ENCODE measurements at regions not wholly inside any gene's neighbourhood (a gene's known extent, or its start where the extent isn't known, plus 50 kb on each side); places are given as distances from the start of the nearest gene placed in this dataset.

DNA sequence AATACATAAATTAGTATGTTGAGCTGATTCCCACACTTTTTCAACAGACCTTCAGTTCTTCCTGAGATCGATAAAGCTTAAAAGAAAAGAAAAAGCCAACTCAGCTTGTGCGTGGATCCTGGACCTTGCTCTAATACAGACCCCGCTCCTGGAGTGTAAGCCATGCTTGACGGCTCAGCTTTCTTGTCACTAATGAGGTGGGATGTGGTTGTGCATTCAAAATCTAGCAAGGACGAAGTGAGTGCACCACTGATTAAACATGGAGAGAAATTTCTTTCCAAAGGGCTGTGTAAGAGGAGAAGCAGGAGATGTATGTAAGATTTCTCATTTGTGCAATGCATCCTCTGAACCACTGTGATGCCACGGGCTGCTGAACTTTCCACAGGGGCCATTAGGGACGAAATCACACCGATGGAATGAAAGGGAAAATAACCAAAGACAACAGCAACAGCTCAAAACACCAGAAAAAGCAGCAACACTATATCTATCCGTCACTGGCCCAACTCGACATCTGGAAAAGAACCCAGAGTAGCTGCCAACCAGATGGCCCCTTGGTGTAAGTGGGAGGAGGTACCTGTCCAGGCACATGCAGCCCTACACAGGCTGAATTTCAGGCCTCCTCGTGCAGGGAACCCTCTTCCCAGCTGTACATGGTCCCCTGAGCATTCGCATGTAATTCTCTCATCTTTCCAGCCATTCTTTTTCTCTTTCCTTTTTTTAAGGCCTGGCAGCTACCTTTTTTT is 178.9 kb downstream of the SREK1 start:
- TF ChIP-seq, protein P1, sequence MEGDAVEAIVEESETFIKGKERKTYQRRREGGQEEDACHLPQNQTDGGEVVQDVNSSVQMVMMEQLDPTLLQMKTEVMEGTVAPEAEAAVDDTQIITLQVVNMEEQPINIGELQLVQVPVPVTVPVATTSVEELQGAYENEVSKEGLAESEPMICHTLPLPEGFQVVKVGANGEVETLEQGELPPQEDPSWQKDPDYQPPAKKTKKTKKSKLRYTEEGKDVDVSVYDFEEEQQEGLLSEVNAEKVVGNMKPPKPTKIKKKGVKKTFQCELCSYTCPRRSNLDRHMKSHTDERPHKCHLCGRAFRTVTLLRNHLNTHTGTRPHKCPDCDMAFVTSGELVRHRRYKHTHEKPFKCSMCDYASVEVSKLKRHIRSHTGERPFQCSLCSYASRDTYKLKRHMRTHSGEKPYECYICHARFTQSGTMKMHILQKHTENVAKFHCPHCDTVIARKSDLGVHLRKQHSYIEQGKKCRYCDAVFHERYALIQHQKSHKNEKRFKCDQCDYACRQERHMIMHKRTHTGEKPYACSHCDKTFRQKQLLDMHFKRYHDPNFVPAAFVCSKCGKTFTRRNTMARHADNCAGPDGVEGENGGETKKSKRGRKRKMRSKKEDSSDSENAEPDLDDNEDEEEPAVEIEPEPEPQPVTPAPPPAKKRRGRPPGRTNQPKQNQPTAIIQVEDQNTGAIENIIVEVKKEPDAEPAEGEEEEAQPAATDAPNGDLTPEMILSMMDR (IDR thresholded peaks at IDR 0.05): no peak
- TF ChIP-seq POLR2A (IDR thresholded peaks at IDR 0.05): no peak
- TF ChIP-seq EP300 (IDR thresholded peaks at IDR 0.05): no peak

Measured in upper lobe of left lung (tissue), 4 donors.